ENCODE measurements at regions not wholly inside any gene's neighbourhood (a gene's known extent, or its start where the extent isn't known, plus 50 kb on each side); places are given as distances from the start of the nearest gene placed in this dataset.

DNA sequence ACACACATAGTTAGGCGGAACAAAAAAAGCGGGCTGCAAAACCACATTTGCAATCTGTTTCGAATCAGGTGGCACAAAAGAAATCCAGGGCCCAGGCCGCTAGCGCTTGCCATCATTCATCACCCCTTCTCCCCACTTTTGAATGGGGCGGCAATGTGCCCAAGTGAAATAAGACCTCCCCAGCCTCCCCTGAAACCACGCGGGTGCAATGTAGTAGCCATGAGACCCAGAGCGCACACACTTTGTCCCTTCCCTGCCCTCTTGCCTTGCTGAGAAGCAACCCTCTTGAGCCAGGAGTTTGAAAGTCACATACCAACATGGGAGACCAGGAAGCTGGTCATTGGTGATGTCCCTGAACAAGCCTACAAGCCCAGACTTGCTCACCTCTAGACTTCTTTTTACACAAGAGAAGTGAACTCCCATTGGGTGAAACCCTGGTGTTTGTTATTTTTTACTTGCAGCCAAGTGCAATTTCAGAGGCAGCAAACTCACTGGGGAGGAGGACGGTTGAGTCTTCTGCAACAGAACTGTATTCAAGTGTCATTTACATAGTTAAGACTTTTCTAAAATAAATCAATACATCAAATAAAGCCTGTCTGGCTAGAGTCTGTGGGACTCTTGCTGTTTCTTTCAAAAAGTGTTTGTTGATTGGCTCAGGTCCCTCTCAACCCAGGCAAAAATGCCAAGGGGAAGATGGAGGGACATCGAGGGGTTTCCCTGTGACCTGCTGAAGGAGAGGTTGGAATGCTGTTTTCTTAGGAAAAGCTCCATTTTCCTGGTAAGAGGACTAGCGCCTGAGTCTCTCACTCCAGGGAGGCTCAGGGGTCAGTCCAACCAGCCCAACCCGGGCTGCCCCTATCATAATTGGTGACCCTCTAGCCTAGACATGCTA, 138.1 kb upstream of the PTPN1 start:
- TF ChIP-seq, protein P1, sequence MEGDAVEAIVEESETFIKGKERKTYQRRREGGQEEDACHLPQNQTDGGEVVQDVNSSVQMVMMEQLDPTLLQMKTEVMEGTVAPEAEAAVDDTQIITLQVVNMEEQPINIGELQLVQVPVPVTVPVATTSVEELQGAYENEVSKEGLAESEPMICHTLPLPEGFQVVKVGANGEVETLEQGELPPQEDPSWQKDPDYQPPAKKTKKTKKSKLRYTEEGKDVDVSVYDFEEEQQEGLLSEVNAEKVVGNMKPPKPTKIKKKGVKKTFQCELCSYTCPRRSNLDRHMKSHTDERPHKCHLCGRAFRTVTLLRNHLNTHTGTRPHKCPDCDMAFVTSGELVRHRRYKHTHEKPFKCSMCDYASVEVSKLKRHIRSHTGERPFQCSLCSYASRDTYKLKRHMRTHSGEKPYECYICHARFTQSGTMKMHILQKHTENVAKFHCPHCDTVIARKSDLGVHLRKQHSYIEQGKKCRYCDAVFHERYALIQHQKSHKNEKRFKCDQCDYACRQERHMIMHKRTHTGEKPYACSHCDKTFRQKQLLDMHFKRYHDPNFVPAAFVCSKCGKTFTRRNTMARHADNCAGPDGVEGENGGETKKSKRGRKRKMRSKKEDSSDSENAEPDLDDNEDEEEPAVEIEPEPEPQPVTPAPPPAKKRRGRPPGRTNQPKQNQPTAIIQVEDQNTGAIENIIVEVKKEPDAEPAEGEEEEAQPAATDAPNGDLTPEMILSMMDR (IDR thresholded peaks at IDR 0.05): no peak
- TF ChIP-seq POLR2A (IDR thresholded peaks at IDR 0.05): no peak
